GM19324 (cell line): ENCODE measurements at regions not wholly inside any gene's neighbourhood (a gene's known extent, or its start where the extent isn't known, plus 50 kb on each side); places are given as distances from the start of the nearest gene placed in this dataset.
"Not testable (repeated sequence)": the region's sequence is repeated elsewhere in the genome, so short reads cannot be mapped to it uniquely, and the experiment has no call there.

ENCODE experiments used
- ATAC-seq: cut with Tn5 transposase; IDR thresholded peaks from one replicate; pipeline ENCODE4 v1.9.1; 2021; ENCODE audit warnings: mild to moderate bottlenecking, moderate library complexity; ENCODE audit not compliant: unreplicated experiment, low FRiP score

DNA sequence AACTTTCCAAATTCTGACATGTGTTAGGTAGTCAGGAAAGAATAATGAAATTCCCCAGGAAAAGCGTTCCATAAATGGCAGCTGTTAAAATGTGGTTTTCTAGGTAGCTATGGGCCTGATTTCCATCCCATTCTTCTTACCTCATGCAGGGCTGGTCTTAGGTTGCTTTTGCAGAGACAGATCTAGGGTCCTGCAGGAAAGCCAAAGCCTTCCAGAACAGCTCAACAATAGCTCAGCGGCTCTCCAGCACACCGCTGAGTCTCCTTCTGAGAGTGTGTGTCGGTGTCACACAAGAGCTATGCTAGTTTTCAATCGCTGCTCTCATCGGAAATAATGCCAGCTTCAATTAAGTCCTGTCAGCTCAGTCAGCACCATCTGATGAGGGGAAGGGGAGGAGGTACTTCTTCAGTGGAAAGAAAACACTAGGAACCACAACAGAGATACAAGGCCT is 106.7 kb downstream of the TMEM30B start:
- ATAC-seq = no peak

DNA sequence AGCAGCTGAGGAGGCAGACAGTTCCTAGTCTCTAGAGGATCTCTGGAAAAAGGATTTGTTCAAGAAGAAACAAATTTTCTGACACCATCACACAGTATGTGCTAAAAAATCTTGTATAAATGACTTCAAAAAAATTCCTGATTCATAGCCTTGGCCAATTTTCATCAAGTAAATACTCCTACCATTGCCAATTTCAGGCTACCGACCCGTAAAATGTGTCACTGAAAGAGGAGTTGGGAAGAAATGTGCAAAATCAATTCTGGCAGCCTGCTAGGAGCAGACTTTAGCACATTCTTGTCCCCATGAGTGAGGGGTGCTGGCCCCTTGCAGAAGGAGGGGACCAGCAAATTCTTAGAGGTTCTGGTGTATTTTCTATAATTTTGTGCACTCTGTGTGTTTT is 109.4 kb downstream of the TMEM30B start:
- ATAC-seq = no peak

DNA sequence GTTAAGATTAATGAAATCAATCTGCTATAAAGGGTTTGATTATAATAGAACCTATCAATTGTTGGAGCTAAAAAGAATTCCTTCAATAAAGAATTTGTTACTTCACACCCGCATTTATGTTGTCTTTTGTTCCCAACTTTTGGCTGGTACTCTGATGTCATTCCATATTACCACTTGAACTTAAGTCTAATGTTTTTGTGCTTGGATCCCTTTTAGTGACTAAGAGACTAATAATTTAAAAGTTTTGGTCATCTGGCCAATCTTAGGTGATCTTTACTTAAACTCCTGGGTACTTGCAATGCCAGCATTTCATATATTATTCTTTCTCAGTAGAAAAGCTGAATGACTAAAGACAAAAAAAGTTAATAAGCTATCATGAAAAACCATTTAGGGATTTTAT is 113.0 kb downstream of the TMEM30B start:
- ATAC-seq = no peak

DNA sequence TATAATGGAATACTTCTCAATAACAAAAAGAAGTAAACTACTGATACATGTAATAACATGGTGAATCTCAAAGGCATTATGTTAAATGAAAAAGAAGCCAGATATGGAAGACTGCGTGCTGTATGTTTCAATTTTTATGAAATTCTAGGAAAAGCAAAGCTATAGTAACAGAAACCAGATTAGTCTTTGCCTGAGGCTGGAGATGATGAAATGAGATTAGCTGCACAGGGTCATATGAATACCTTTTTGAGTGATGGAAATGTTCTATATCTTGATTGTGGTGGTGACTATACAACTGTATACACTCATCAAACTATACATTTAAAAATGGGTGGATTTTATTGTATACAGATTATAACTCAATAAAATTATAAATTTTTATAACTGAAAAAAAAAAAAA is 113.5 kb downstream of the TMEM30B start:
- no peak for ATAC-seq

DNA sequence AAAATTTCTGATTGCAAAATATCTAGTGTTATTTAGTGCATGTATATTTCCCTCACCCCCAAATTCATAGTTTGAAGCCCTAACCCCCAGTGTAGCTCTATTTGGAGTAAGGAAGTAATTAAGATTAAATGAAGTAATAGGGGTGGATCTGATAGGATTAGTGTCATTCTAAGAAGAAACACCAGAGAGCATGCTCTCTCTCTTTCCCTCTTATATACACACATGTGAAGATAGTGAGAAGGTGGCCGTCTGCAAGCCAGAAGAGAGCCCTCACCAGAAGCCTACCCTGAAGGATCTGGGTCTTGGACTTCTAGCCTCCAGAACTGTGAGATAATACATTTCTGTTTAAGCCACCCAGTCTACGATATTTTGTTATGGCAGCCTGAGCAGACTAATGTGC is 120.3 kb downstream of the TMEM30B start:
- no peak for ATAC-seq

DNA sequence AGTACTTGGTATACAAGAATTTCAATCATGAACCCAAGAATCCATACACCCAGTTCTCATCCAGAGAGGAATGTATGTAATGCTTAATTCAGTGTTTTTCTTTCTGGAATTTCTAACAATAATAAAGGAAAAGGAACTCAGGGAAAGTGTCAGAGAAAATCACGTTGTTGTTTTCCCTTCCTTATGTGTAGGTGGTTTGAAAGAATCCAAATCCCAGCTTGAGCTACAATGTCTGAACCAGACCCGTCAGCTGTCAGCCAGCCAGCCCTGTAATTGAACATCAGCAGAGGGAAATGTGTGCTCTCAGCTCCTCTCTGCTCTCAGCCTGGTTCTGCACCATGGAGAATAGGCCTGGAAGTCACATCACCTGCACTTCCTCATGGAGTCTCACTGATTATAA is 126.5 kb downstream of the TMEM30B start:
- ATAC-seq = no peak

DNA sequence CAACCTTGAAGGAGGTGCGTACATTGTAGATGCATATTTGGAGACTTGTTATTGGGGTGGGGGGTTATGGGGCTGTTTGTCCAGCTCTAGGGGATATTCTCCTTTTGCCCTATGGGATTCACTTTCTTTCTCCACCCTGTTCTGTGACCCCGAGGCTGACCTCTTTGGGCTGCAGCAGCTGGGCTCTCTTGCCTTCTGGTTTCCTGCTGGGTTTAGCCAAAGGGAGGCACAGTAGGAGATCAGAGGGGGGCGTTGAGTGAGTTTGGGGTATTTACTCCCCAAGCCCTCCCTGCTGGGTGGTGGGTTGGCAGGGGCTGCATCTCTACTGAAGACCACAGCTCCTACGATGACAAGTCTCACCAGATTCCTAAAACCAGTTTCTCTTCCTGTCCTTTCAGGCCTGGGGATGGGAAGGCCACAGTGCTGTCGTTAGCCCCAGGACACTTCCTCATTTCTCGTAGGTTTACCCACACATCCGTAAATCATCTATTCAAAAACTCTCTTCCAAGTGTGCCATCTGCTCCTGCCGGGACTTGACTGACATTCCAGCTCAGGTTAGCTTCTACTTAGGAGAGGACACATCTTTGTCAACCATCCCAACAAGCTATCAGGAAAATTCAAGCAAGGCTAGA is 127.1 kb downstream of the TMEM30B start:
- no peak for ATAC-seq

DNA sequence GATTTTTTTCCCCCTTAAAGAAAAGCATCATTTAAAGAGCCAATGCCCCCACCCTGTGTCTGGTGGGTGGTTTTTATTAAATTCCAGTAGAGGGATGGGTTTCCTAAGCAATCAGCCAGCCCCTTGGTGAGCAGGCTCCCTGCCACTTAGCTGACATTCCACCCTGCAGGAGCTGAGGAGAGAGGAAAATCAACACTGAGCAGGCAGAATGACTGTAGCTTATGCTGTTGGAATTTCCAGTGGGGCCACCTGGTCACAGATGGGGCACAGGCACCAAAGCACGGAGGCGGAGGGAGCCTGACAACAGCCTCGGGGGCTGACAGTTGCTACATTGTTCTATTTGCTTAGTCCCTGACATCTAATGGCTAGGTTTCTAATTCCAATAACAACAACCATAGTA is 127.7 kb downstream of the TMEM30B start:
- ATAC-seq = no peak

DNA sequence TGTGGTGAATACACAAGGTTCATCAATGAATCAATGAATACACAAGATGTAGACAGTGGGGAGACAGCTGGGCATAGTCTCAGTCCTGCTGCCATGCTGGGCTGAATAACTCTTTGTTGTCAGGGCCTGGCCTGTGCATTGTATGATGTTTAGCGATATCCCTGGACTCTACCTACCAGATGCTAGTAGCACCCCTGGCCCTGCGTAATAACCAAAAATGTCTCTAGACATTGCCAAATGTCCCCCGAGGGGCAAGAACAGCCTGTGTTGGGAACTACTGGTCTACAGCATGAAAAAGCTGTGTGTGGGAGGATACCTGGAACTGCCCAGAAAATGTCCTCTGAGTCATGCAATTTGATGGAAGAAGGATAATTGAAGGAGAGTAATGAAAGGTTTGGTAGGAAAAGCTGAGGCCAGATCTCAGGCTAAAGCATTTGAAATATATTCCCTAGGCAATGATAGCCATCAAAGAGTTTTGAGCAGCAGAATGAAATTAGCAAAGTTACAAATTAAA is 128.2 kb downstream of the TMEM30B start:
- no peak for ATAC-seq

DNA sequence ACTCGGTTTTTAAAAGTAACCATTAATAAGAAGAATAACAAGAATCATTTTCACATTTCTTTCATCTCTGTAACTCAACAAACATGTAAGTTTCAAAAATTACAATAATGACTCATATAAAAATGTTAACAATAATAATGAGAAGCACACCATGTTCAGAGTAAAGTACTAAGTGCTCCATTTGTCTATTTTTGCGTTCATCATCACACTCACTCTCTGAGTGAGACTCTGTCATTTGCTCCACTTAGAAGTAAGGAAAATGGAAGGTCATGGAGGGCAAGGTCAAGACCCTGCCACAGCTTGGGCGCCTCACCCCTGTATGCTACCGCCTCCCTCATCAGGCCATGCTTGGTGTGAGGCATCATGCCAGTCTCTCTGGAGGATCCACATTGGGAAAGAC is 129.9 kb downstream of the TMEM30B start:
- no peak for ATAC-seq

DNA sequence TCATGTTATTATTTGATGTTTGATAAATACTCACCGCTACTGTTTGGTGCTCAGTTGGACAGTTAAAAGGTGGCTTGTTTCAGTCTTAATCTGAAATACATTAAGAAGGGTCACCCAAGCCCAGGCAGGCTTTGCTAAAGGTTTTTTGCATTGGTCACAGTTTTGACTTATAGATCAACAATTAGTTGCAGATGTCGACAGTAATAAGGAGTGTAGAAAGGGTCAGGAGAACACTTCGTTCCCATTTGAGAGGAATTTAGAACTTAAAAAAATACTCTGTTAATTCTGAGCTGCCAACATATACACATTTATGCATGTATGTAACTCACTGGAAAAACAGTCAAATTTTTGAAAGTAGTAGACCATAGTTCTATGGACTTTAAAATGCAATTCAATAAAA is 130.3 kb downstream of the TMEM30B start:
- no peak for ATAC-seq

DNA sequence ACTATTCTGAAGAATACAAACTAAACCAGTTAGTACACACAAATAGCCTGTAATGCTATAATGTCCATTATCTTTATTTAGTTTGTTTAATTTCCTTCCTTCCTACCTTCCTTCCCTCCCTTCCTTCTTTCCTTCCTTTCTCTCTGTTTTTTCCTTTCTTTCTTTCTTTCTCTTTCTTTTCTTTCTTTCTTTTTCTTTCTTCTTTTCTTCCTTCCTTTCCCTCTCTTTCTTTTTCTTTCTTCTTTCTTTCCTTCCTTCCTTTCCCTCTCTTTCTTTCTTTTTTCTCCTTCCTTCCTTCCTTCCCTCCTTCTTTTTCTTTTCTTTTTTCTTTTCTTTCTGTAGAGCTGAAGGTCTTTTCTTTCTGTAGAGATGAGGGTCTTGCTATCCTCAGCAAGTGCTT is 131.2 kb downstream of the TMEM30B start:
- no peak for ATAC-seq

DNA sequence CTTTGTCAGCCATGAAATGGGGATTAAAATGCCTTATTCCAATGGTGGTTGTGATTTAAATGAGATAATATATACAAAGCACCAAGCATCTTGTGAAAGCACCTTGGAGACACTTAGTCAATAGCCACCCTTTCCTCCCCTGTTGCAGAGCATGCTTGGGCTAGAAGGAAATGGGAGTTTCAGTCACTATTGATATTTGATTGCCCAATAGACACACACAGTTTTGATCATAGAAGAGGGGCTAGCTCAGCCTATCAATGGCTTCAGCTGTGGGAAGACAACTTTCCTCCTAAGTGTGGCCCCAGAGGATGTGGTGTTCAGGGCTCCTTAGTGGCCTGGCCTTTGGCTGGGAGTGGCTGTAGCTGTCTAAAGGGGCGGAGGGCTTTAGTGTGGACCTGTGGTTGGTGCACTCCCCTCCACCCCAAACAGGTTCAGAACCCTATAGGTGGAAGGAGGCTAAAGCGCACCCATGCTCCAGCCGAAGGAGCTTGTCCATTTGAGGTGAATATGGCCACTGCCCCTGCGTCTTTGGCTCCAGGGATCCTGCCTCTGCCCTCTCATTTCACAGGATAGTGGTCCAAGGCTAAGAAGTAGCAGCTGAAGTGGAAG is 132.3 kb downstream of the TMEM30B start:
- no peak for ATAC-seq

DNA sequence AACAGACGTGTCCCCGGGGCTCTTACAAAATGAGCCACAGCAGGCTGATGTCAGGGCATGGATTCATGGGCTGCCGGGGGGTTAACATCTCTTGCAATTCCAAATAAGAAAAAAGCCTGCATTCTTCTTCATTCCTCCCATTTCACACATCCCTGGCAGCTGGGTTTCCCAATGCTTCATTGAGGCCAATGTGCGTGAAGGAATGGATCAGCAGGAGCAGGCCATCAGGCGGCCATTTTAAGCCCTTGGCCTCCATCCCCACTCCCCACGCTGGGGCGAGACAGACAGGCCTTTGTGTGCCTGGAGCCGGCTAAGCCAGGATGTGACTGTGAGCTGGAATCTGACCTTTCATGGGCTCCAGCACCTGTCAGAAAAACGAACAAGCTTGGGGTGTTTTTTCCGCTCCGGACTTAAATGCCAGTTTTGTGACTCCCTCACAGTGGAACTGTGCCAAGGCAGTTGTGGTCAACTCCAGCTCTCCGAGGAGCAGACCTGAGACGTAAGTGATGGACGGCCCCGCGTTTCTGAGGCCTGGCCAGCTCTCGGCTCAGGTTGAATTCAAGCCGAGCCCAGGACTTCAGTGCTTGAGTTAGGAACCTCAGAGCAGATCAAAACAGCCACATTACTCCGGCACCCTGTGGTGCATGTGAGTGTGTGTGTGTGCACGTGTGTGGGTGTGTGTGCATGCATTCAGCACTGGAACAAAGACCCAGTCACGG is 133.1 kb downstream of the TMEM30B start:
- ATAC-seq = no peak

DNA sequence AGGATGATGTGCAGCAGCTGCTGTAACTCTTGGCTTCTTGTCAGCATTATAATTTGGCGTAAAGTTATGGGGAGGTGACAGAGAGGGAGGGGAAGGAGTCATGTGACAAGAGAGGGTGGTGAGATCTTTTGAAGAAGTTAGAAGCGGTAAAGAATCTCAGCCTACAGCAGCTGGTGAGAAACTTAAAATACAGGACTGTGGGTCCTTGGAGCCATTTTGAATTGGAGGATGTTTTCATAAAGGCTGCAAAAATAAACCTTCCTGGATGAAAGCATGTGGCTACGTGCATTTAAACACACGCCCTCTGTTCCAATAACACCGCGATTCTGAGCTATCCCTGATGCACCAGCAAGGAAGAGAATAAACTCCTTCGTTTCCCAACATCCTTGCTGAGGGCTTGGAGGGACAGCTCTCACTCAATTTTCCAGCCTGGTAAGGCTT is 133.7 kb downstream of the TMEM30B start:
- ATAC-seq = no peak

DNA sequence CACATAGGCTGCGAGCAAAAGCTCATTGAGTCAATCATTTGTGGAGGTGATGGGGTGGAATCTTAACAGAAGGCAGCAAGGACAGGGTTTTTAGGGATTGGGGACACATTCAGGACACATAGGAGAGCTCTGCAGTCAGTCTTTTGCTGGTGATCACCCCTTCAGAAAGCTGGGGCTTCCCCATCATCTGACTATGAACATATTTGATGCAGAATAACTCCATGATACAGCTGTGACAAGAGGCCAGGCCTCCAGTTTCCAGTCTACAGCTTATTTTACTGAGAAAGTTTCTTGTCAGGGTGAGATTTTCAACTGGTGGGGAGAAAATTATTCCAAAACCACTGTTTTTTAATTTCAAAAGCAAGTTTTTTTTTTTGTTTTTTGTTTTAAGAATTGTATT is 134.2 kb downstream of the TMEM30B start:
- ATAC-seq = no peak

DNA sequence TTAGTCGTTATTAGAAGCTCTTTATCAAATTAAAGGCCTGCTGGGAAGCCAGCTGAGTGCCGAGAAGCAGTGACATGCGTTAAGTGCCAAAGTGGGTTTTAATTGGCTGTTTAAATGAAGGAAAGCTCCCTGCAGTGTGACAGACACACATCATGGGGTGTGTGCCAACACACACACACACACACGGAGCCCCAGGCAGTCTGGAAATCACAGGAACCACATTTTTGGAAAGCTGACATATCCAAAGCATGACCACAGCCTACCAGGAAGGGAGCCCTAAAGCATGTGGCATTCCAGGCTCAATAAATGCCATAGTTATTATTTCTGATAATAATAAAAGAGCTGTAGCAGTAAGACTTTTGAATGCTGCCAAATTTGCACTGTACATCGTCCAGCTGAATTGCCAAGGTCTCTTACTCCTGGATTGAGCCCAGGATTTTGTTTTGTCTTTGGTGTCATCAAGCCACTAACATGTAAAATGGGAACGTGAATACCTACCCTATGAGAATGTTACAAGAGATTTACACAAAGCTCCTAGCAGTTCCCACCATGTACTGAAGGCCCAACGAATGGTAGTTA is 135.1 kb downstream of the TMEM30B start:
- no peak for ATAC-seq

DNA sequence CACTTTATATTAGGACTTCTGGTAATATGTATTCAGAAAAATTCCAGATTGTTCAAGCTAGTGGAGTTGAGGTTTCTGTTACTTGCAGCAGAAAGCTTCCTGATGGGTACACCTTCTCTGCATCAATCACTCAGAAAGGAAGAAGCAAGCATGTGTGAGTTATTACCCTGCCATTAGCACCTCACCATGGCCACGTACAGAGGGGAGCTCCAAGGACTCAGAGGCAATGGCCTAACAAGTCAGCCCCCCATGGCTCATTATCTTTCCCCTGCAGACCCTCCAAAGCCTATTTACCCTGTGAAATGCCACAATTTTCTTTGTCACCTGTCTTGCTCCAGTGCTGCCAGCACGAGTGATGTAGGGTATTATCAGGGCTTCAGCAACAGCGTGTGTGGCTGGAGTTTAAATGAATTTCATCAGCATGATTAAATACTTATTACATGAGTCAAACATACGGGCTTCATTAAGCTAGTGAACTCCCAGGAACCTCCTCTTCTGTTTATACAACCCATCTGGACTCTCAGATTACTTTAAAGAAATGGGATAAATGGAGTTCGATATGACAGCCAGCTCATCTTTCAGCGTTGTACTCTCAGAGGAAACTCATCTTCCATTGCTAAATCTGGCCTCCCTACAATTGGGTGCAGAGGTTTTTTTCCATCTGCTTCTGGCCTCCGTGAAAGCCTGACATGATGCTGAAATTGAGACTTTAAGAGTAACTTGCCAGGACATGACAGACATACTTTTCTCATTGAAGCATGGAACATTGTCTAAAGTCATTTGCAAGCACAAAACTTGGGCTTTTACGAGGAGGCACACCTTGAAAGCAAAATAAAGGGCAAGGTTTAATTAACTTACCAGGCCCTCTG is 135.9 kb downstream of the TMEM30B start:
- ATAC-seq = no peak

DNA sequence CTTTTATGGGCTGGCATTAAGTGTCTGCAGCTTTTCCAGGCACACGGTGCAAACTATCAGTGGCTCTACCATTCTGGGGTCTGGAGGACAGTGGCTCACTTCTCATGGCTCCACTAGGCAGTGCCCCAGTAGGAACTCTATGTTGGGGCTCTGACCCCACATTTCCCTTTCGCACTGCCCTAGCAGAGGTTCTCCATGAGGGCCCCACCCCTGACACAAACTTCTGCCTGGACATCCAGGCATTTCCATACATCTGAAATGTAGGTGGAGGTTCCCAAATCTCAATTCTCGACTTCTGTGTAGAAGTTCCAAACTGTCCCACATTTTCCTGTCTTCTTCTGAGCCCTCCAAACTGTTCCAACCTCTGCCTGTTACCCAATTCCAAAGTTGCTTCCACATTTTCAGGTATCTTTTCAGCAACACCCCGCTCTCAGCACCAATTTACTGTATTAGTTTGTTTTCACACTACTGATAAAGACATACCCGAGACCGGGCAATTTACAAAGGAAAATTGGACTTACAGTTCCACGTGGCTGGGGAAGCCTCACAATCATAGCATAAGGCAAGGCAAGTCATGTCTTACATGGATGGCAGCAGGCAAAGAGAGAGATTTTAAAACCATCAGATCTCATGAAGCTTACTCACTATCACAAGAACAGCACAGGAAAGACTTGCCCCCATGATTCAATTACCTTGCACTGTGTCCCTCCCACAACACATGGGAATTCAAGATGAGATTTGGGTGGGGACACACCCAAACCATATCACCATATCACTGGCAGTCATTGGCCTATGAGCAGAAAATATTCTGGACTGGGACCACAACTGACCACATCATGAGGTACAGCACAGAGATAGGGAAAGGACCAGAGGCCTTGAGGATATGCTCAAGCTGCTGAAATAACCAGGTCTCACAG is 136.8 kb downstream of the TMEM30B start:
- not testable (repeated sequence) for ATAC-seq
